ENCODE measurements at regions not wholly inside any gene's neighbourhood (a gene's known extent, or its start where the extent isn't known, plus 50 kb on each side); places are given as distances from the start of the nearest gene placed in this dataset.

- WGBS (ENCODE audit: insufficient coverage): 80% methylated on average over 1 of the region's 2 CpGs
- TF ChIP-seq EZH2 (IDR thresholded peaks at IDR 0.05; ENCODE audit: borderline replicate concordance, insufficient read depth, low read depth, low read length, poor library complexity, severe bottlenecking) (no peak), CTCF (IDR thresholded peaks at IDR 0.05) (no peak)
These were observed 678.2 kb upstream of the FAM241A start for GRCh38 chr4:111466811-111467604.

DNA sequence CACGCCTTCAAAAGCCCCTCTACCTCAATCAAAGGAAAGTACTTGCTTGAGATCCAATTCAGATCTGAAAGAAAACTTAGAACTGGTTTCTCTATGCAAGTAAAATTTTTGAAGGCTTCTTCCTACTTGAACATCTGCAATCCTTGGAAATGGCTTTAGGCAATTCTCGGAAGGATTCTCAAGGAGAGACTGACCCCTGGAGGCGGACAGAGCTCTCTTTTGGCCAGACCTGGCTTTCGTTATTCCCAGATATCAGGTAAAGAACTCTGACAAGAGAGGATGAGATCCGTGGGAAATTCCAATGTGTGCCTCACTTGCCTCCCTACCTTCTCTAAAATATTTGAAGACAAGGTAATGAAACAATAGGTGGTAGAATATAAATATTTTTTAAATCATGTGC is 670.3 kb upstream of the FAM241A start:
- TF ChIP-seq EZH2 (IDR thresholded peaks at IDR 0.05; ENCODE audit: borderline replicate concordance, insufficient read depth, low read depth, low read length, poor library complexity, severe bottlenecking) (no peak), CTCF (IDR thresholded peaks at IDR 0.05) (no peak)
- no peak for ATAC-seq (ENCODE audit: low read depth)
- Histone ChIP-seq H3K4me3 (ENCODE audit: control extremely low read depth in 1 of 5, extremely low read depth in 1 of 5, insufficient read depth in 1 of 5, low read depth in 2 of 5, low read length in 4 of 5) (no peak overlapping the region), H3K9me3 (ENCODE audit: control extremely low read depth in 1 of 3, control insufficient read depth in 2 of 3, insufficient read depth in 1 of 3, low read length in 2 of 3) (no peaks in the 10 kb centered on the region), H3K79me2 (ENCODE audit: control insufficient read depth, insufficient read depth, low read length) (no peaks in the 10 kb centered on the region), H2AFZ (ENCODE audit: insufficient read depth, low read depth, low read length, poor library complexity, severe bottlenecking) (no peak overlapping the region), H3K27me3 (replicated peaks in 1 of 4; ENCODE audit: control extremely low read depth in 1 of 4, control insufficient read depth in 3 of 4, insufficient read depth in 4 of 4, low read length in 3 of 4) (no peaks in the 10 kb centered on the region), H3K4me2 (replicated peaks; ENCODE audit: low read depth, low read length, poor library complexity, severe bottlenecking) (no peak overlapping the region), H4K20me1 (ENCODE audit: control insufficient read depth, insufficient read depth, low read length, poor library complexity, severe bottlenecking) (no peaks in the 10 kb centered on the region), H3K9ac (ENCODE audit: low read length) (no peak overlapping the region), H3K36me3 (replicated peaks in 1 of 2; ENCODE audit: control extremely low read depth in 1 of 2, control insufficient read depth in 1 of 2, extremely low read depth in 1 of 2, insufficient read depth in 2 of 2, low read length in 1 of 2) (no peaks in the 10 kb centered on the region), H3K4me1 (ENCODE audit: control insufficient read depth in 2 of 2, insufficient read depth in 2 of 2, low read length in 2 of 2) (no peaks in the 10 kb centered on the region), H3K27ac (ENCODE audit: low read length in 2 of 2) (no peak overlapping the region)
- WGBS (ENCODE audit: insufficient coverage): 23% methylated on average over 3 of the region's 5 CpGs
- DNase-seq: no peak
- Mint-ChIP-seq H3K27me3 (no peaks in the 10 kb centered on the region), H3K9me3 (ENCODE audit: insufficient read depth) (no peaks in the 10 kb centered on the region), H3K27ac (no peak overlapping the region), H3K4me3 (no peak overlapping the region), H3K4me1 (no peaks in the 10 kb centered on the region)
- CTCF ChIA-PET: no interaction called here
- intact Hi-C loops (cut with micrococcal nuclease): no loop called here
- POLR2A ChIA-PET: no interaction called here

More at GRCh38 chr4:111466811-111467604, 678.2 kb upstream of the FAM241A start:
- peaks cover 0 to 5% (median 4%) of the 10 kb centered on the region in 3 donors for H3K9me3 ChIP-seq (ENCODE audit: control extremely low read depth in 1 of 3, control insufficient read depth in 2 of 3, insufficient read depth in 1 of 3, low read length in 2 of 3)
- Mint-ChIP-seq H3K4me3 (no peak overlapping the region), H3K4me1 (no peaks in the 10 kb centered on the region), H3K27me3 (no peaks in the 10 kb centered on the region), H3K9me3 (ENCODE audit: insufficient read depth) (peaks cover 5% of the 10 kb centered on the region), H3K27ac (no peak overlapping the region)
- no peak overlapping the region for H3K4me2 ChIP-seq (replicated peaks; ENCODE audit: low read depth, low read length, poor library complexity, severe bottlenecking)
- no peaks in the 10 kb centered on the region for H3K4me1 ChIP-seq (ENCODE audit: control insufficient read depth in 2 of 2, insufficient read depth in 2 of 2, low read length in 2 of 2)
- H2AFZ ChIP-seq (ENCODE audit: insufficient read depth, low read depth, low read length, poor library complexity, severe bottlenecking): no peak overlapping the region
- H3K36me3 ChIP-seq (replicated peaks in 1 of 2; ENCODE audit: control extremely low read depth in 1 of 2, control insufficient read depth in 1 of 2, extremely low read depth in 1 of 2, insufficient read depth in 2 of 2, low read length in 1 of 2): no peaks in the 10 kb centered on the region
- H3K27me3 ChIP-seq (replicated peaks in 1 of 4; ENCODE audit: control extremely low read depth in 1 of 4, control insufficient read depth in 3 of 4, insufficient read depth in 4 of 4, low read length in 3 of 4): no peaks in the 10 kb centered on the region
- no peak for DNase-seq
- H3K79me2 ChIP-seq (ENCODE audit: control insufficient read depth, insufficient read depth, low read length): no peaks in the 10 kb centered on the region
- ChIA-PET CTCF (no interaction called here), POLR2A (no interaction called here)
- H4K20me1 ChIP-seq (ENCODE audit: control insufficient read depth, insufficient read depth, low read length, poor library complexity, severe bottlenecking): no peaks in the 10 kb centered on the region
- H3K27ac ChIP-seq (ENCODE audit: low read length in 2 of 2): no peak overlapping the region
- intact Hi-C loops (cut with micrococcal nuclease): no loop called here
- H3K9ac ChIP-seq (ENCODE audit: low read length): no peak overlapping the region
- H3K4me3 ChIP-seq (ENCODE audit: control extremely low read depth in 1 of 5, extremely low read depth in 1 of 5, insufficient read depth in 1 of 5, low read depth in 2 of 5, low read length in 4 of 5): no peak overlapping the region
- ATAC-seq (ENCODE audit: low read depth): no peak

Measured in B cell (primary cell).